NCI-H446 (cell line): ENCODE measurements at regions not wholly inside any gene's neighbourhood (a gene's known extent, or its start where the extent isn't known, plus 50 kb on each side); places are given as distances from the start of the nearest gene placed in this dataset.

ENCODE experiments used
- DNase-seq, 2 experiments: peaks; one replicate each; lab custom pipeline; 2025; lab: John Stamatoyannopoulos, UW

DNA sequence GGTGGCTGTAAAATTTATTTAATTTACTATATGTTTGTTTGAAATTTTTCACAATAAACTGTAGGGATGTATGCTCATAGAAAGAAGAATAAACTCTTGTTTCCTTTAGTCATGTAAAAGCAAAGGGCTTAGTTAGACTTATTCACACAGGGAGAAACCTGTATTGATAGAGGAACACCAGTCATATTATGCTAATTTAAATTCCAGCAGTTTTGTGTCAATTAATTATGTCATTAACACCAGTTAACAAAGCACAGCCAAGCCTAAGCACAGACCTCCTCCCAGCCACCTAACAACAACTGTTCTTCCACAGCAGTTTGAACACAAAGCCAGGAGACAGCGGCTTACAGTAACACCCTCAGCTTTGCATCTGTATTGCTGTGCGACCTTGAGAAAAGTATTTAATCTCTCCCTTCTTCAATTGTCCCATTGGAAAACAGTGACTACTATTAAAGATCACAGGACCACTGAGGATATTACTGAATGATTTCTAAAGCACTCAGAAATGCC, 260.8 kb upstream of the RRP15 start:
- no peak for DNase-seq

DNA sequence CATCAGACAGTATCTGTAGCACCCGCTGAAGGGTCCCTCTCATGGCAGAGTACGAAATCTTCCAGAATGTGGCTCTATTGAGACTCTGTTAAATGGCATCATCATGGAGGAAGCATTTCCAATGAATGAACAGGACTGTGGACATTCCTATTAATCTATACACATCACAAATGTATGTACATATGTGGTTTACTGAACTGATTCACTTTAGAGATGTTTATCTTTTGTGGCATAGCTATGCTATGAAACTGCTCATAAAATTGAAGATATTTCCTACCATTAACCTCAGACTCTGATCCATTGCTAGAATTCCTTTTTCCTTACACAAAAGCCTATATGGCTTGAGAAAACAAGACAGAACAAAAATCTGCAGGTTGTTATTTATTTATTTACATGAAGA, 259.6 kb upstream of the RRP15 start:
- no peak for DNase-seq

DNA sequence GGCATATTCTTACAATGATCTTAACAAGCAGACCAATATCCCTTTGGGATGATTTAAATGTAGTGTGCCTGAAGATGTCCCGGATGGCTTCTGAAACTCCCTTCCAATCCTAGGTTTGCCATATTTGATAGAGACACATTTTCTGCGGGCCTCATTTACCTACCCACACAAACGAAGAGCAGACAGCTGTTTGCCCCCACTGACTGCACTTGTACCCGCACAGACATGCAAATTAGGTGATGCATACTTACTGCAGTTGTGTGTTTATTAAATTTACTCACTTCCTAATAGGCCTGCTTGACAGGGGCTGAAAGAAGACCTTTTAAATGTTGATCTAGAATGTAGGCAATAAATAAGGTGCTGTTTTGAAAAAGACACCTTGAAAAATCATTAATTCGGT, 257.9 kb upstream of the RRP15 start:
- DNase-seq = no peak

DNA sequence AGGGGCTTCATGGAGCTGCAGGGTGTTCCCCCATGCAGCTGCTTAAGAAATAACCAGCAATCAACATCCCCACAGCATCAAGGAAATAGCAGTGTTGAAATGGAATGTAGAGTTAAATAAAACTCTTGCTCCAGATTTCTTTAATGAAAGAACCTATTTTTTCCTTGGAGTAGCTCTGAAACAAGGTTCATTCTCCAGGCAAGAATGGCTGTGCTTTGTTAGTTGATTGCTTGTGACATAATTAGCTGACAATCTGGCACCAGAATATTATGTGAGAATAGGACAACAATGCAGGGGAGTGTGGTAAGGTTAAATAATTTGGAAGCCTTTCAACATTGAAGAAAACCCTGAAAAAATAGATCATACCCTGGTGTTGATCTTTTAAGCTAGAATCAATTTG, 254.2 kb upstream of the RRP15 start:
- peak in 1 of 2 experiments; percentile 25 for DNase-seq

DNA sequence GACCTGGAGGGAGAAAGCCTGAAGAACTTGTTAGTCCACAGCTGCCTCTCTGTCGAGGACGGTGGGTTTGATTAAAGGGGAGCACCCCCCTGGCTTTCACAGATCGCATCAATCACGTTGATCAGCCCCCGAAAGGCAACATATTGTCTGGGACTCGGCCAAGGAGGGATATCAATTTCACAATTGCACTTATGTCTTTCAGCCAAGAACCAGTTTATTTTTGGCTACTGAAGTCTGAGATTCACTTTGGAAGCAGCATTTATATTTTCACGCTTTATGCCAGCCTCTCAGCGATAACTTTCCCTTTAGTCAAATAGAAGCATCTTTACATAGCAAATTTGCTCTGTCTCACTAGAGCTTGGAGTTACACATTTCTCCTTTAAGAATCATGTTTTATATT, 253.2 kb upstream of the RRP15 start:
- peak; percentile 56 to 80 for DNase-seq

DNA sequence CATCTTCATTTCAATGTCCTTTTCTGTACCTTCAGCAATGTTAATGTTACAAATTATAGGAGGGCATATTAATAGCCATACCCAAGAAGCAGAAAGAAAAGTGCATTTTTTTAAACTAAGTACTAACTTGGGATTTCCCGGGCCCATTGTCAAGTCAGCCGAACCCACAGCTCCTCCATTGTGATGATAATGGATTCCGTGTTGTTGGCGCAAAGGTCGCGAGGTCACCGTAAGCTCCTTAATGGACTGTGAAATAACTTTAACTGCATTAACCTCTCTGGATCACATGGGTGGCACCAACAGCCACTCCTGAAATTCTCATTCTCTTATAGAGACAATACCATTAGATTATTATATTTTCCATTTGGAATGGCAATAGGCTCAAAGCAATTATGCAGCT, 250.6 kb upstream of the RRP15 start:
- no peak for DNase-seq

DNA sequence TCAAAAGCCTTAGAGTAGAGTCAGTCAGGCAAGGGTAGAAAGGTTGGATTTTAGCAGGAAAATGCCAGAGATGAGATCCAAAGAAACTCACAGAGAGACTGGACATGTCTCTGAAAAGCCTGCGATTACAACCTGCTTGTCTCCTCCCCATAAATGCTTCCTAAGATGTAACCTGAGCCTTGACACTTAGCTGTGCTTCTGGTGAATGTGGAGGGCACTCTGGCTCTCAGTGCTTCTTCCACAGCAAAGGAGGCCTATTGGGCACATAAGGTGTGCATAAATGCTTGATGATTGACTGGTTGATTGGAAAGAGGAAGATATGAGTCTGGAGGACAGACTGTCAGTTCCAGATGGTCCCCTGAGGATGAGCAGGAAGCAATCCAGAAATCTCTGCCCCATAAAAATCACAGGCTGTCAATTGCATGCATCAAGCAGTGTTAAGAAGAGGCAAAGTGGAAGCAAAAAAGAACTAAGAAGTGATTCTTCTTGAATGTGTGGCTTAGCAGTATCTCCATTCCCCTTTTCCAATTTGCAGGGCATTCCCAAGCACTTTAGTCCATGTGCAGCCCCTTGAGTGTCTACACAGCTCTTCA, 236.2 kb upstream of the RRP15 start:
- DNase-seq = peak in 1 of 2 experiments; percentile 62

DNA sequence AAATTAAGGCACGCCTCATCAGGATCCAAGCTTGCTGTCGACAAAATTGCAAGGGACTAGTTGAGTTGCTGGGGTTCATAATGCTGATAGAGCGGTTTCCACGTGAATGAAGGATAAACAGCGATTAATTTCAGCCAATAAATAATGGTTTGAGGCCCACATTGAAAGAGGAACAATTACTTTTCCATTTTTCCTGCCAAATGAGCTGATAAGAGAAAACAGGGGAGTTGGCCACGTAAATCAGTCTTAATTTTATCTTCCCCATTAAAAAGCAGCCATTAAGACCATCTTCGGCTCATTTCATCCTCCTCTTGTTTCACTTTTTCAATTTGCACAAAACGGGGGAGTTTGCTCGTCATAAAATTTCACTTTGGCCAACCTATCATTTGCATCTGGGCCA, 235.5 kb upstream of the RRP15 start:
- no peak for DNase-seq

DNA sequence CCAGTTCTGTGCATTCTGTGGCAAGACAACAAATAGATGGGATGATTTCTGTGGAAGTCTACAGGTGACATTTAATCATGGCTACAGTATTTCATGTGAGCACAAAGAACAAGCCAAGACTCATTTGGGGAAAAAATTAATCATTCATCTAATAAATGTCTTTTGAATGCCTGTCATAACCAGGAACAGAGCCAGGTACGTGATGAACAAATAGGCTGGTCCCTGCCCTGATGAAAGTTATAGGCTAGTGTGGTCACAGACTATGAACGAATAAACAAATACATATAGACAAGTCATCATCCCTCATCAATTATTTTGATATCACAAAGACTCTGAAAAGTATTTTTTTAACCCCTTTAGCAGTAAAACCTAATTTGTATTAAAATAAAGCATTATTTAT, 226.4 kb upstream of the RRP15 start:
- DNase-seq = no peak

DNA sequence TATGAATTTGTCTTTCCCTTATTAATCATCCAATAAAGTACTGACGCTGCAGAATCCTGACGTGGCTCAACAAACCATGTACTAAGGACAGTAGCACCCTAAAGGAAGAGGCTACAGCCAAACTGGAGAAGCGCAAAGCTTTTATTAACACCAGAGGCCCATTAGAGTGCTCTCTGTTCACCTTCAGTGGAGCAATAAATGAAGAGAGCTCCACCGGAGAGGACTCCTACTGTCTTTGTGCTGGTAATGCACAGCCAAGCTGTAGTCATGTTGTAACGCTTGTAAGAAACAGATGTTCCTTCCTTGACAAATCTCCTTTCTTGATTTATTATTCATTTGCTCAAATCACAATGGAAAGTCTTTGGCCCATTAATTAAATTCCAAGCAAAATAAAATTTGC, 220.7 kb upstream of the RRP15 start:
- no peak for DNase-seq

DNA sequence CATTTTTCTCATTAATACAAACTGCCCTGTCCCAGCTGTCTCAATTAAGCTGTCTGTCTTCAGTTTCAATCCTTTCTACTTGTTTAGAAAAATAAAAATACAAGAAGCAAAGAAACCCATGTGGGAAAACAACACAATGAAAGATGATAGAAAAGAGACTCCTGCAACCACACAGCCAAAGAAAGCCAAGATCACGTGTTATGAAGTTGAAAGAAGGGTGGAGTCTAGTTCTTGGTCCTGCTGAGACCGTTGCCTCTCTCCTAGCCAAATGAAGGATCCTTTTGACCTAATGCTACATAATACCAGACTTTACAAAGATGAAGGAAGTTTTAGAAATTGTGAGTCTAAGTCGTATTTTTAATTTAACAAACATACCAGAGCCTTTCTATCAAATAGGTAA, 218.8 kb upstream of the RRP15 start:
- no peak for DNase-seq

DNA sequence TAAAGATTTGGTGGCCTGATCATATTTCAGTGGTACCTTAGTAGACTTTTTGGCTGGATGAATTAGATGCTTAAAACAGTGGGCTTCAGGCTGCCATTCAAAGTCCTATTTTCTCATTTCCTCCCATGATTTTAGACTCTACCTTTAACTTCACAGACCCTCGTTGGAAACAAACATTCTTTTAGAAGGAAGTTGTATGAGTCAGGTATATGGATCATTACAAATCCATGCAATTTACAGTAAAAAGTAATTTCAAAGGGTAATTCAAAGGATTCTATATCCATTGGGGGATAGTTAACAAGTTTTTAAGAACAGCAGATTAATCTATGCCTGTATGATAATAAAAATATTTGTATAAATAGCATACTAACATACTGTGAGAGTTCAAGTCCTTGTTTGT, 216.9 kb upstream of the RRP15 start:
- DNase-seq = no peak

DNA sequence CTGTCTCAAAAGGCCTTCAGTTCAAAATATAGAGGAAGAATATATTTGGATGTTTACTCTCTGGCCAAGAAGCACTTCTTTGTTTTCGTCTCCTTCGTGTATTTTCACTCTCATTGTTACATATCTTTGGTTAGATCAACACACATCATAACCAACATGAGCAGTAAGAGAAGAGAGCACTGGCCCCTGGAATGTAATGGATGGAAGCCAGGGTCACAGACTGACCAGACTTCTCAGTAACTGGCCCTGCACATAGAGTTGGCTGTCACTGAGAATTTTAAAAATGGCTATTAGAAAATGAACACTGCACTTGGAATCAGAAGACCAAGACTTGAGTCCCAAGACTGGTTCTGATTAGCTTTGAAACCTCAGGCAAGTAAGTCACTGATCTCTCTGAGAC, 215.9 kb upstream of the RRP15 start:
- DNase-seq = no peak

DNA sequence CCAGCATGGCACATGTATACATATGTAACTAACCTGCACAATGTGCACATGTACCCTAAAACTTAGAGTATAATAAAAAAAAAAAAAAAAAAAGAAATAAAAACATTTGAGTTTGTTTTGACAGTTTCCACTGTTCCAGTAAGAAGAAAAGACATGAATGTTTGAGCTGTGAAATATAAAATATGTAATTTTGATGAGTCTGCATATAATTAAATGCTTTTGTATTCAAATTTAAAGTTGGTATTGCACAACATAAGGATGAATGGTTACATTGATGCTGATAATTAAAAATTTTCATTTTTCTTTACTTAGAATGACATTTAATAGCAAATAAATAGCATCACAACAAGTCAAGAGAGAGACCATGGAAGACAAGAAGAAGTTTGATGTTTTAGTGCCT, 212.0 kb upstream of the RRP15 start:
- DNase-seq = no peak

DNA sequence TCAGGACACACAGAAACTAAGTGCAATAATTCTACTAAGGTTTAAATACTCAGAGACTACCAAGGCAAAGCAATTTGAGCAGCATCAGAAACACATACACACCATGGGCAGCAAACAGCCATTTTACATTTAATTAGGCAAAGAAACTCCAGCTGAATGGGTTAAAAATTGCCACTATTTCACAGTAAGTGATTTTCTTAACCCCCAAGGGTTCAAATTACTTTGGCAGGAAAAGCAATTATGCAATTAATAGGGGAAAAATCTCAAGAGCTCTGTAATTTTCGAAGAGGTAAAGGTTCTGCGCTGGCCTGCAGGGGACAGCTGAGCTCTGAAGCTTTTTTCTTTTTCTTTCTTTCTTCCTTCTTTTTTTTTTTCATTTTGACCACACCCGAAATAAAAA, 206.2 kb upstream of the RRP15 start:
- no peak for DNase-seq

DNA sequence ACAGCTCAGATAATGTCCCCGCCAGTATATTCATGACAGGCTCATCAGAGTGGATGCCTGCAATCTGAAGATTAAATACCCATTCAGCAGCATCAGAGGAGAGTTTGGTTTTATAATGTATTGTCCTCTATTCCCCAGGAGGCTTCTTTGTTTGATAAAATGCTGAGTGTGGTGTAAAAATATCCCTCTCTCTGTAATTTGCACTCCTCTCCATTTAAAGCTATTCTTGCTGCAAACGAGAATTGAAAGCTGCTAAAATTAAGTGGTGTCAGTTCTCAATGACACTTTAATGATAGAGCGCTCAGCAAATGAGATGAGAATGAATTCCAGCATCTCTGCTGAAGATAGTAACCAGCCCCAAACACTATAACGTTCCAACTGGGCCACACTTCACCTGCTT, 205.7 kb upstream of the RRP15 start:
- DNase-seq = no peak

DNA sequence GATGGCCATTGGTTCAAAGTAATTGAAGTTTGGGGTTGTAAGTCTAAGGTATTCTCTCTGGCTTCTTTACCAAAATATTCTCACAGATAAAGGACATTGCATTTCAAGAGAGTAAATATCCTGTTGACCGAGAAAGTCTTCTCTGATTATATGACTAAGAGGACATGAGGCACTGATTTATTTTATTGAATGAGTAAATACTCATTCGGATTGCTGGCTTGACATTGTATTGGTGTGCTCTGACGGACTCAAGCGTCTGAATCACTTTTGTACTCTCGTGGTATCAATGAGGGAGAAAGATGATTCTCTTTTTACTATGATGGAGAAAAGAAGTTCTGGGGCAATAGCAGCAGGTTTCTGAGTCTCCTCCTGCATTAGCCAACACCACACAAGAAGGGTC, 205.3 kb upstream of the RRP15 start:
- DNase-seq = no peak

DNA sequence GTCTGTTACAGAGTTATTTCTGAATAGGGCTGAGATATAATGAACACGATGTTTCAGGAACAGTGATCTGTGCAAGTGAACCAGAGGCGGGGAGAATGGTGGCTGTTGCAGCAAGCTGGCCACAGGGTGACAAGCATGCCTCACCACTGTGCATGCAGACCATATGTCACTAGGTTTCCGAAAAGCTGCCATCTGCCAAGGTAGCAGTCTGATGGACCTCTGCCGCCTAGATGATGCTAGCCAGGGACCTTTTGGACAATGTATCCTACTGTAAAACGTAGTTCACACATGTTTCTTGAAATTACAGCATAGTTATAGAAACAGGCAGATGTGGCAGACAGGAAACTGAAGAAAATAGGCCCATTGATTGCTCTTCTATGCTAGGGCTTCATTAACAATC, 204.2 kb upstream of the RRP15 start:
- peak in 1 of 2 experiments; percentile 60 for DNase-seq

DNA sequence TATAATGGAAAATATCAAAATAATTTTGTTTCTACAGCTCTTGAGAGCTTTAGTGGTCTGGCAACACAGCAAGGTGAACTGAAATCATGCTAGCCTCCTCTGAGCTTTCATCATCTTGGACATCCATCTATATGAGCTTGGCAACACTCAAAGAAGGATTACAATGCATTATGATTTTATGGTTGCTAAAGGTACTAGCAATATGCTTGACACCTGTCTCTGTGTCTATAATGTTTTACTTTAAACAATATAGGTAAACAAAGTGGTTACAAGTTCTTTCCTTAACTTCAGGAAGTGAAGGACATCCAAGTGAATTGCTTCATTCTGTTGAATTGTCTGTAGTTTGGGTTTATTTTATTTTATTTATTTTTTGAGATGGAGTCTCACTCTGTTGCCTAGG, 203.7 kb upstream of the RRP15 start:
- DNase-seq = no peak

DNA sequence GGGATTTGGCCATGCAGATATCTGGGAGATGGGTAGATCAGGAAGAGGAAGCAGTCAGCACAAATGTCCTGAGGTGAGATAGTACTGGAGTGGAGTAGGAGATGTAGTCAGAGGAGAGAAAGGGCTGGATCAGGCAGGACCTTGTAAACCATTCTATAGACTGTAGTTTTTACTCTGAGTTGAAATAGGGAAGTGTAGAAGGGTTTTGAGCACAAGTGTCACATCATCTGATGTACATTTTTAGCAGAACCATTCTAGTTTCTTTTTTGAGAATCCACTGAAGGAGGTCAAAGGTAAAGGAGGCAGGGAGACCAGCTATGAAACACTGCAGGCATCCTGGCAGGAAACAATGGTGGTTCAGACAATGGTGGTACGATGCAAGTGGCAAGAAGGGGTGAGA, 194.6 kb upstream of the RRP15 start:
- no peak for DNase-seq

DNA sequence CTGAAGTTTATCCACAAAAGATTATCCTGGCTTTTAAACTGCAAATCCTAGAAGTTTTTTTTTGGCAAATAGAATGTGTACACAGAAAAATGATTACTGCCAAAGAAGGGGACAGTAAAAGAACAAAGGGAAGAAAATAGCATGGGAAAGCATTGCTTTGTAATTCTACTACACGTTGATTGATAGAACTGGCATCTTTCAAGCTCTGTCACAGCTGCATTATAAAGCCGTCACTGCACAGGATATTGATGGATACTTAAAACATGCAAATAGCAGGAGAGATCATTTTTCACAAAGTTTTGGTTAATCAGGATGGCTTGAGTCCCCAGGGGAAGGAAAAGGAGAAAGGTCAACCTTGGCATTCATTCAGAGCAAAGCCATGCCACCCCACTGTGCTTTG, 183.7 kb upstream of the RRP15 start:
- peak; percentile 6 to 16 for DNase-seq

DNA sequence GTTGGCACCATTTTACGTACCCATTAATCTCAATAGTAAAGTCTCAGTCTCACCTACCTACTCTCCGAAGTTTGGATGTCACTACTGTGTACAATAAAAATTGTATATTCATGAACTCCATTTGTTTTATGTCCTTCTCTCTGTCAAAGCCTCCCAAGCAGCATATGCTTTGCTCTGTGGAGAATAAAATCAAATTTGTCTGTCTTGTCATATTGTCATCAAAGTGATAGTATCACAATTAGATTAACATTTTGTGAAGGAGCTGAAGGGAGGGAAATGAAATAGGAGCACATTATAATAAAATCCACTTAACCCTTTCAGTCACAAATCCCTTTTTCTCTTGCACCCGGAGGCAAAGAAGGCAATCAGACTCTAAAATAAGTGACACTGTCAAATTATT, 177.1 kb upstream of the RRP15 start:
- DNase-seq = no peak

DNA sequence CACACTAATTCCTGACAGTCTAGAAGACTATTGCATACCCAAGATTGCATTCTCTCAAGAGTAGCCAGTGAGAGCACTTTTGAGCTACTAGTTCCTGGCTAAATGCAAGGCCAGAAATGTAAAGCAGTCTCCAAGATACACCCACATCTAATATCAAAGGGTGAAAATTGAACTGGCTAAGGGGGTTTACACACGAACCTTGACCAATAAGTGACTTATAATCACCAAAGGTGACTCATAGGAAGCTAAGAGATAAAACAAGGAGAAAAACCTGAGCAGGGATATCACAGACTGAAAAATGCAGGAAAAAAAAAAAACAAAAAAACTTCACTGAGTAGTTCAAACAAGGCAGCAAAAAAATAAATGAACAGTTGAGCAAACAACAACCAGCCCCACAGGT, 172.2 kb upstream of the RRP15 start:
- no peak for DNase-seq

DNA sequence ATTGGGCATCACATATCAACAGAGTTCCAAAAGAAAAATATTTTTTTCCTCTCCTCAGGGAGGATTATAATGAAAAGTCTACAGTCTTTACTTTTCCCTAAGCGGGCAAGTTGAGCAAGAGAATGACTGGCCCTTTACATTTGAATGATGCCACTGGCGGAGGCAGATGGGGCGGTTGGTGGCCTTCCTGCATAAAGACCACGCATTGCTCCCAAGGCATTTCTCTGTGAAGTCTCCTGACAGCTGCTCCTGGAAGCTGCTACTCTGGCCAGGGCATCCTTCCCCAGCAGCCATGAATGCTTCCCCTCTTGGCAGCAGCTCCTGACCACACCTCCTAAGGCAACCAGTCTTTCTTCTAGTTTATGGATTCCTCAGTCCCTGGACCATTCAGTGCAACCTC, 161.1 kb upstream of the RRP15 start:
- DNase-seq = peak; percentile 41 to 76

DNA sequence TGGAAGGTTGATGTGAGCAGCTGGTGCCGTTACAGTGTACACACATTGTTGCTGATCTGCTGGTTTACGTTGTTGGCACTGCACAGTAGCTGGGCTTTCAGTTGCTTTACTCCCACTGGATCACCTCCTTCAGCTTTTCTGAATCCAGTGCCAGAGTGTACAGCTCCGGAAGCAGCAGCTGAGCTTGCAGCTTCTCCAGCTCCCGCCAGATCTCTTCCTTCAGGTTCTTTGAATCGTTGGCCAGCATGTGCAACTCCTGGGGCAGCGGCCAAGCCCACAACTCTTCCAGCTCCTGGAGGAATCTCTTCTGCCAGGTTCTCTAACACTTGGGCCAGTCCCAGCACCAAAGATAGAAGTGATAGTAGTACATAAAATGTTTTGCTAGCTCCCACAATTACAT, 149.7 kb upstream of the RRP15 start:
- DNase-seq = peak; percentile 53 to 91
